ENCODE measurements at regions not wholly inside any gene's neighbourhood (a gene's known extent, or its start where the extent isn't known, plus 50 kb on each side); places are given as distances from the start of the nearest gene placed in this dataset.

DNA sequence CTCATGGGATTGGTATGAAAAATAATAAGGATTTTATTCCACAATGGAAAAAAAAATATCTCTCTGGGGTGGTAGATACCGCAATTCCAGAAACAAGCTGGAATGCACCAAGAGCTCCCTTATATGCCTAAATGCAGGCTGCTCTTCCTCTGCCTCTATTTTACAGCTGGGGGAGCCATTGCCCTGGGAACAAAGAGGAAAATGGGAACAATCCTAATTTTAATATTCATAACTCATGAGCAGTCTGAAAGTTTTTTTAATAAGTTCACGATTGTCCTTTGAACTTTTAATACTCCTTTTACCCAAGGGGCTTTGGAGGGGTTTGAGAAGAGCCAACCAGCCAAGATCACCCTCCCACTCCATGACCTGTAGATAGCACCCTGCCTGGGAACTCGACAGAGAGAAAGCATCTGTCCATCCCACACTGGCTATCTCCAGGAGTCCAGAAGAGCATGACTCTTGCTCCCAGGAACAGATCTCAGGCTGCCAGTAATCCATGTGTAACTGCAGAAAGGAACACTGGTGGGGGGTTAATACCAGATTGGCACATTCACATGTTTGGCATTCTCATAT is 74.7 kb downstream of the CD83 start:
- Mint-ChIP-seq H3K4me1 (ENCODE audit: low read depth) (peaks cover 9% of the 10 kb centered on the region), H3K27ac (no peak overlapping the region), H3K9me3 (ENCODE audit: low read depth) (no peaks in the 10 kb centered on the region), H3K36me3 (ENCODE audit: insufficient read depth) (no peaks in the 10 kb centered on the region), H3K4me3 (ENCODE audit: low read depth) (no peak overlapping the region), H3K27me3 (peaks cover 95% of the 10 kb centered on the region)
- no peak for DNase-seq (ENCODE audit: low spot score, unreplicated experiment)
- TF ChIP-seq, protein P1, sequence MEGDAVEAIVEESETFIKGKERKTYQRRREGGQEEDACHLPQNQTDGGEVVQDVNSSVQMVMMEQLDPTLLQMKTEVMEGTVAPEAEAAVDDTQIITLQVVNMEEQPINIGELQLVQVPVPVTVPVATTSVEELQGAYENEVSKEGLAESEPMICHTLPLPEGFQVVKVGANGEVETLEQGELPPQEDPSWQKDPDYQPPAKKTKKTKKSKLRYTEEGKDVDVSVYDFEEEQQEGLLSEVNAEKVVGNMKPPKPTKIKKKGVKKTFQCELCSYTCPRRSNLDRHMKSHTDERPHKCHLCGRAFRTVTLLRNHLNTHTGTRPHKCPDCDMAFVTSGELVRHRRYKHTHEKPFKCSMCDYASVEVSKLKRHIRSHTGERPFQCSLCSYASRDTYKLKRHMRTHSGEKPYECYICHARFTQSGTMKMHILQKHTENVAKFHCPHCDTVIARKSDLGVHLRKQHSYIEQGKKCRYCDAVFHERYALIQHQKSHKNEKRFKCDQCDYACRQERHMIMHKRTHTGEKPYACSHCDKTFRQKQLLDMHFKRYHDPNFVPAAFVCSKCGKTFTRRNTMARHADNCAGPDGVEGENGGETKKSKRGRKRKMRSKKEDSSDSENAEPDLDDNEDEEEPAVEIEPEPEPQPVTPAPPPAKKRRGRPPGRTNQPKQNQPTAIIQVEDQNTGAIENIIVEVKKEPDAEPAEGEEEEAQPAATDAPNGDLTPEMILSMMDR (IDR thresholded peaks at IDR 0.05; ENCODE audit: unreplicated experiment) = no peak

DNA sequence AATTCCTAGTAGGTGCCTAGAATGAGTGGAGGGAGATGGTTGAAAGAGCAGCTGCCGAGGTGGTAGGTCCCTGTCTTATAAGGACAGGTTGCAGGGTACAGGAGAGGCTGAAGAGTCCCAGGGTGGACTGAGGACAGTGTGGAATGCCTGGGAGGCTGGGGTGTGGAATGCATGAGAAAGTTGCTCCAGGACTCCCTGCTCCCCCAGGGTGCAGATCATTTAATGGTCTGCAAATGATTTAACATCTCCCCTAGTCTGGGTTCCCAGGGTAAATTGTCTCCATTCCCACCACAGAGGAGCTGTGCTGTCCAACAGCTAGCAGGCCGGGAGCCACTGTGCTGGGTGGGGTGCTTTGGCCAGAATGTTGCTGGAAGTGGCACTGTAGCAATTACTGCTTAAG is 76.0 kb downstream of the CD83 start:
- Mint-ChIP-seq H3K4me3 (ENCODE audit: low read depth) (no peak overlapping the region), H3K36me3 (ENCODE audit: insufficient read depth) (no peaks in the 10 kb centered on the region), H3K27me3 (peaks cover 88% of the 10 kb centered on the region), H3K4me1 (ENCODE audit: low read depth) (peaks cover 9% of the 10 kb centered on the region), H3K27ac (no peak overlapping the region), H3K9me3 (ENCODE audit: low read depth) (no peaks in the 10 kb centered on the region)
- TF ChIP-seq, protein P1 (IDR thresholded peaks at IDR 0.05; ENCODE audit: unreplicated experiment) = no peak
- DNase-seq (ENCODE audit: low spot score, unreplicated experiment) = no peak

DNA sequence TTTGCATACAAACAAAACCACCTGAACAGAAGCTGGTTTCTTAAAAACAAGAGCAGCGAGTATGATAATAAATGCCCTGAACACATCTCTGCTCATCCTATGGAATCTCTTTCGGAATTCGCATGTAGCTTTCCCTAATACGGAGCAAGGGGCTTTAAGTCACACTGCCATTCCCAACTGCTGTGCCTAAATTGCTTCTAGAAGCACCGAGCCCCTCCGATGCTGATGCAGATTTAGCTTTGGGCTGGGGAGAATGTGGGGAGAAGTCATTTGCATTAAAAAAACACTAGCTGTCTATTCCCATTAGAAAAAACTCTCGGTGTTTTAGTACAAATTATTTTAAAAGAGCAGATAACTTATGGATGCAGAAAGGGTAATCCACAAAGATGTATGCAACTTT is 76.9 kb downstream of the CD83 start:
- peaks cover 7% of the 10 kb centered on the region for H3K4me1 Mint-ChIP-seq (ENCODE audit: low read depth)
- no peaks in the 10 kb centered on the region for H3K36me3 Mint-ChIP-seq (ENCODE audit: insufficient read depth)
- no peak overlapping the region for H3K27ac Mint-ChIP-seq
- no peak for DNase-seq (ENCODE audit: low spot score, unreplicated experiment)
- TF ChIP-seq, protein P1 (IDR thresholded peaks at IDR 0.05; ENCODE audit: unreplicated experiment) = no peak
- no peaks in the 10 kb centered on the region for H3K9me3 Mint-ChIP-seq (ENCODE audit: low read depth)
- H3K4me3 Mint-ChIP-seq (ENCODE audit: low read depth) = no peak overlapping the region
- H3K27me3 Mint-ChIP-seq = peaks cover 88% of the 10 kb centered on the region

DNA sequence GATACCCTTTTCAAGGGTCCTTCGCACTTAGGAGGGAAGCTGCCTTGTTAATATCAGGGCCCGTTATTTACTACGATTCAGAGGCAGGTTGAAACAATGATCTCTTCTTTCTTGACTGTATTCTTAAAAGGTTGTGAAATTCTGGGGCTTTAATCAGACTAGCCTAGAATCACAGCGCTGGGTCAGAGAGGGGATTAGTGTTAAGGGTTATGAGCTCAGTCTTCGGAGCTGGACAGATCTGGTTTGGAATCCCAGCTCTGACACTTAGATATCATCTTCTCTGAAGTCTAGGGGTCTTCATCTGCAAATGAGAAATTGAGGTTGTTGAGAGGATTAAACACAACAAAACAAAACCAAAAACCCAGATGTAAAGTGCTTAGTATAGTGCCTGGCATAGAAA is 77.4 kb downstream of the CD83 start:
- H3K27ac Mint-ChIP-seq = no peak overlapping the region
- H3K36me3 Mint-ChIP-seq (ENCODE audit: insufficient read depth) = no peaks in the 10 kb centered on the region
- H3K4me1 Mint-ChIP-seq (ENCODE audit: low read depth) = peaks cover 3% of the 10 kb centered on the region
- TF ChIP-seq, protein P1 (IDR thresholded peaks at IDR 0.05; ENCODE audit: unreplicated experiment) = no peak
- peaks cover 88% of the 10 kb centered on the region for H3K27me3 Mint-ChIP-seq
- H3K4me3 Mint-ChIP-seq (ENCODE audit: low read depth) = no peak overlapping the region
- DNase-seq (ENCODE audit: low spot score, unreplicated experiment) = no peak
- peaks cover 2% of the 10 kb centered on the region for H3K9me3 Mint-ChIP-seq (ENCODE audit: low read depth)

DNA sequence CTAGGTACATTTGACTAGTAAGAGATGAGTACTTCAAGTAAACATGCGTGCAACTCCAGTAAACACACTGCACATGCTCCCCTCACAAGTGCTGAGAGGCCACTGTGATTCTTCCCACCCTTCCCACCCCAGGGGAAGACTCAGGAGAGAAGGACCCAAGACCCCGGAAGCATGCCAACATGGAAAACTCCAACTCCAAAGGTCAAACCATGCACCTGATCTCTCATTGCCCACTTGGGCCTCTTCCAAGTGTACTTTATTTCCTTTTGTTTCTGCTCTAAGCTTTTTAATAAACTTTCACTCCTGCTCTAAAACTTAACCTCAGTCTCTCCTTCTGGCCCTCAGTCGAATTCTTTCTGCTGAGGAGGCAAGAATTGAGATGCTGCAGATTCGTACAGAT is 78.5 kb downstream of the CD83 start:
- H3K4me1 Mint-ChIP-seq (ENCODE audit: low read depth) = no peaks in the 10 kb centered on the region
- H3K27me3 Mint-ChIP-seq = peaks cover 86% of the 10 kb centered on the region
- TF ChIP-seq, protein P1 (IDR thresholded peaks at IDR 0.05; ENCODE audit: unreplicated experiment) = no peak
- H3K9me3 Mint-ChIP-seq (ENCODE audit: low read depth) = peaks cover 6% of the 10 kb centered on the region
- no peaks in the 10 kb centered on the region for H3K36me3 Mint-ChIP-seq (ENCODE audit: insufficient read depth)
- DNase-seq (ENCODE audit: low spot score, unreplicated experiment) = no peak
- no peak overlapping the region for H3K4me3 Mint-ChIP-seq (ENCODE audit: low read depth)
- H3K27ac Mint-ChIP-seq = no peak overlapping the region

Measured in progenitor cell of endocrine pancreas (in vitro differentiated cells).